Neuronal stem cell (in vitro differentiated cells): ENCODE measurements at regions not wholly inside any gene's neighbourhood (a gene's known extent, or its start where the extent isn't known, plus 50 kb on each side); places are given as distances from the start of the nearest gene placed in this dataset.
"Not testable (repeated sequence)": the region's sequence is repeated elsewhere in the genome, so short reads cannot be mapped to it uniquely, and the experiment has no call there.

Experiments used
- DNase-seq: peaks from one replicate; pipeline ENCODE4 v3.0.0-alpha.2; 2013; ENCODE audit warnings: low spot score
- H2AFZ ChIP-seq: one replicate; pipeline ENCODE4 v1.6.1; 2013; ENCODE audit warnings: mild to moderate bottlenecking, low read length, inconsistent platforms
- H2AK5ac ChIP-seq: 2 replicates; pipeline ENCODE4 v1.6.1; 2013; ENCODE audit warnings: low read depth, mild to moderate bottlenecking, inconsistent platforms, low read length, moderate library complexity, mixed read lengths
- H2BK120ac ChIP-seq: 2 replicates; pipeline ENCODE4 v1.6.1; 2013; ENCODE audit warnings: low read depth, mild to moderate bottlenecking, inconsistent platforms, low read length, moderate library complexity, mixed read lengths
- H2BK12ac ChIP-seq: one replicate; pipeline ENCODE4 v1.6.1; 2013; ENCODE audit warnings: low read length, inconsistent platforms
- H2BK15ac ChIP-seq: 2 replicates; pipeline ENCODE4 v1.6.1; 2013; ENCODE audit warnings: mild to moderate bottlenecking, low read length, inconsistent platforms, mixed read lengths
- H2BK5ac ChIP-seq: one replicate; pipeline ENCODE4 v1.6.1; 2013; ENCODE audit warnings: inconsistent platforms, mild to moderate bottlenecking, low read length, moderate library complexity
- H3K14ac ChIP-seq: one replicate; pipeline ENCODE4 v1.6.1; 2013; ENCODE audit warnings: low read length, inconsistent platforms
- H3K18ac ChIP-seq: 2 replicates; pipeline ENCODE4 v1.6.1; 2013; ENCODE audit warnings: low read length, inconsistent platforms
- H3K23ac ChIP-seq: 2 replicates; pipeline ENCODE4 v1.6.1; 2013; ENCODE audit warnings: low read depth, mild to moderate bottlenecking, mixed read lengths, low read length, inconsistent platforms; ENCODE audit not compliant: poor library complexity
- H3K27ac ChIP-seq: replicated peaks from 3 replicates; pipeline ENCODE4 v1.5.1; 2013; ENCODE audit warnings: low read length, inconsistent platforms
- H3K27me3 ChIP-seq, 3 experiments: 2 replicates each; pipeline ENCODE4 v1.6.1; 2013; ENCODE audit warnings: low read length in 3 of 3, mild to moderate bottlenecking in 2 of 3, inconsistent platforms in 1 of 3, low read depth in 1 of 3, mixed read lengths in 1 of 3, moderate library complexity in 1 of 3; ENCODE audit not compliant: control insufficient read depth in 3 of 3, insufficient read depth in 3 of 3
- H3K36me3 ChIP-seq, 2 donors: replicated peaks in 1 of 2; 2 replicates each; pipeline ENCODE4 v1.6.1; 2013; ENCODE audit warnings: low read length in 2 of 2; ENCODE audit not compliant: control insufficient read depth in 2 of 2, insufficient read depth in 2 of 2
- H3K4ac ChIP-seq: 2 replicates; pipeline ENCODE4 v1.6.1; 2013; ENCODE audit warnings: inconsistent platforms, mild to moderate bottlenecking, low read length, moderate library complexity
- H3K4me1 ChIP-seq, 2 donors: 1 replicate in 1 of 2; 2 replicates in 1 of 2; pipeline ENCODE4 v1.6.1; 2013; ENCODE audit warnings: low read length in 2 of 2, low read depth in 1 of 2; ENCODE audit not compliant: control insufficient read depth in 2 of 2, insufficient read depth in 1 of 2
- H3K4me2 ChIP-seq: one replicate; pipeline ENCODE4 v1.6.1; 2013; ENCODE audit warnings: mild to moderate bottlenecking, low read length, inconsistent platforms; ENCODE audit not compliant: insufficient read depth, poor library complexity, severe bottlenecking
- H3K4me3 ChIP-seq, 2 donors: 2 replicates each; pipeline ENCODE4 v1.5.1; 2013; ENCODE audit warnings: low read length in 2 of 2, mild to moderate bottlenecking in 2 of 2, inconsistent platforms in 1 of 2, moderate library complexity in 1 of 2
- H3K79me1 ChIP-seq: one replicate; pipeline ENCODE4 v1.6.1; 2013; ENCODE audit warnings: low read depth, mild to moderate bottlenecking, inconsistent platforms, low read length, moderate library complexity
- H3K9ac ChIP-seq: one replicate; pipeline ENCODE4 v1.6.1; 2013; ENCODE audit warnings: mild to moderate bottlenecking, low read depth, low read length, inconsistent platforms; ENCODE audit not compliant: poor library complexity
- H3K9me3 ChIP-seq, 2 donors: replicated peaks in 1 of 2; 2 replicates each; pipeline versions ENCODE3 to v1.6.1; 2013; ENCODE audit warnings: low read length in 2 of 2, mild to moderate bottlenecking in 2 of 2, inconsistent platforms in 1 of 2, low read depth in 1 of 2, mixed read lengths in 1 of 2, moderate library complexity in 1 of 2; ENCODE audit not compliant: control insufficient read depth in 2 of 2, insufficient read depth in 1 of 2
- H4K8ac ChIP-seq: one replicate; pipeline ENCODE4 v1.6.1; 2013; ENCODE audit warnings: low read depth, mild to moderate bottlenecking, inconsistent platforms, low read length, moderate library complexity
- H4K91ac ChIP-seq: one replicate; pipeline ENCODE4 v1.6.1; 2013; ENCODE audit warnings: low read length, low read depth, mild to moderate bottlenecking, inconsistent platforms; ENCODE audit not compliant: poor library complexity
- WGBS, 2 donors: extraction: QIAGEN DNeasy Blood & Tissue Kit; methylation state at CpG; one replicate each; pipeline ENCODE4 v1.1.7; 2013; ENCODE audit warnings: missing lambda C conversion rate in 2 of 2, mixed read lengths in 1 of 2; ENCODE audit not compliant: insufficient read length in 2 of 2, insufficient replicate concordance in 1 of 2; ENCODE audit errors: extremely low coverage in 2 of 2; 5-methylcytosine and 5-hydroxymethylcytosine counted together

DNA sequence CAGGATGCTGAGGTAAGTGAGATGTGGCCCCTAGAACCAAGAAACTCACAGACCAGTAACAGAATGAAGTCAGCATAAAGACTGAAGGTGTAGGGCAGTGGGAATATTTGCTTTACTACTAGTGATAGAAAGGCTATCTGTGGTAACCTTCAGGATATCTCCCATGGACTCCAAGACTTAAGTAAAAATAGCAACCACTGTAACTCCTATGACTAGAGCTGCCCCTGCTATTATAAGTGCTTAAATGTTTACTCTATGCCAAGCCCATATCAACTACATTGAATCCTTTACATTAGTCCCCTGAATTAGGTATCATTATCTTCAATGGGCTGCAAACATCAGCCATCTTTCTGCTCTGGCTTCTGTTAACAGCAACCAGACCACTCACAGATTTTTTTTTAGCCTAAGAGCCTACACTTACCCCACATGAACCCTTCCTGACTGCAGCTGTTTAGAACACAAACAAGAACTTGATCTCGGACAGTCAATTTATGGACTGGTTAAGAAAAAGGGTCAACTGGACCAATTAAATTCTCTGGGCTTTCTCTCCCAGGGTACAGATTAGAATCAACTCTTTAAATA lies 335.1 kb upstream of the API5 start:
- Histone ChIP-seq H3K4me3 (no peak overlapping the region), H3K9me3 (no peaks in the 10 kb centered on the region), H3K4ac (no peak overlapping the region), H3K14ac (no peak overlapping the region), H3K4me1 (peaks cover 0 to 5% of the 10 kb centered on the region in 2 donors), H2AK5ac (no peak overlapping the region), H3K9ac (no peak overlapping the region), H2BK5ac (no peak overlapping the region), H3K27ac (no peak overlapping the region), H3K27me3 (no peaks in the 10 kb centered on the region), H4K8ac (no peak overlapping the region), H2BK12ac (no peak overlapping the region), H3K18ac (no peak overlapping the region), H3K23ac (no peak overlapping the region), H2AFZ (no peak overlapping the region), H4K91ac (no peak overlapping the region), H2BK120ac (no peak overlapping the region), H3K4me2 (no peak overlapping the region), H2BK15ac (no peak overlapping the region), H3K79me1 (no peaks in the 10 kb centered on the region), H3K36me3 (no peaks in the 10 kb centered on the region)
- DNase-seq, result no peak
- no CpG with 5 or more reads among the region's 1 CpG for WGBS, 2 donors

GRCh38 chr11:42992594-42992993 lies 319.2 kb upstream of the API5 start:
- no peaks in the 10 kb centered on the region for H3K79me1 ChIP-seq
- no peak overlapping the region for H4K8ac ChIP-seq
- H2BK120ac ChIP-seq, result no peak overlapping the region
- no peak overlapping the region for H3K23ac ChIP-seq
- no peak overlapping the region for H2BK5ac ChIP-seq
- H3K27ac ChIP-seq, result no peak overlapping the region
- no peak overlapping the region for H2AK5ac ChIP-seq
- no peak overlapping the region for H3K4me2 ChIP-seq
- H3K9ac ChIP-seq, result no peak overlapping the region
- no peak overlapping the region for H3K4me3 ChIP-seq
- WGBS, 2 donors, result no CpG with 5 or more reads among the region's 2 CpGs
- no peak overlapping the region for H3K4ac ChIP-seq
- no peaks in the 10 kb centered on the region for H3K36me3 ChIP-seq
- H3K18ac ChIP-seq, result no peak overlapping the region
- H3K9me3 ChIP-seq, result no peaks in the 10 kb centered on the region
- no peak overlapping the region for H4K91ac ChIP-seq
- no peaks in the 10 kb centered on the region for H3K27me3 ChIP-seq
- H2BK15ac ChIP-seq, result no peak overlapping the region
- no peak for DNase-seq
- H2AFZ ChIP-seq, result no peak overlapping the region
- H3K4me1 ChIP-seq, result no peaks in the 10 kb centered on the region
- no peak overlapping the region for H3K14ac ChIP-seq
- no peak overlapping the region for H2BK12ac ChIP-seq

- Histone ChIP-seq H3K4me3 (no peak overlapping the region), H3K9ac (no peak overlapping the region), H2BK15ac (no peak overlapping the region), H3K36me3 (no peaks in the 10 kb centered on the region), H4K91ac (no peak overlapping the region), H2AK5ac (no peak overlapping the region), H3K4me2 (no peak overlapping the region), H3K18ac (no peak overlapping the region), H3K23ac (no peak overlapping the region), H3K27ac (no peak overlapping the region), H4K8ac (no peak overlapping the region), H3K14ac (no peak overlapping the region), H3K27me3 (no peaks in the 10 kb centered on the region), H2BK12ac (no peak overlapping the region), H3K4ac (no peak overlapping the region), H3K79me1 (no peaks in the 10 kb centered on the region), H2BK5ac (no peak overlapping the region), H2BK120ac (no peak overlapping the region), H3K9me3 (no peaks in the 10 kb centered on the region), H3K4me1 (no peaks in the 10 kb centered on the region), H2AFZ (no peak overlapping the region)
- DNase-seq, result no peak
- no CpG with 5 or more reads among the region's 9 CpGs for whole genome bisulfite sequencing, 2 donors
Measured at GRCh38 chr11:42996421-42997307, 315.1 kb upstream of the API5 start.

DNA sequence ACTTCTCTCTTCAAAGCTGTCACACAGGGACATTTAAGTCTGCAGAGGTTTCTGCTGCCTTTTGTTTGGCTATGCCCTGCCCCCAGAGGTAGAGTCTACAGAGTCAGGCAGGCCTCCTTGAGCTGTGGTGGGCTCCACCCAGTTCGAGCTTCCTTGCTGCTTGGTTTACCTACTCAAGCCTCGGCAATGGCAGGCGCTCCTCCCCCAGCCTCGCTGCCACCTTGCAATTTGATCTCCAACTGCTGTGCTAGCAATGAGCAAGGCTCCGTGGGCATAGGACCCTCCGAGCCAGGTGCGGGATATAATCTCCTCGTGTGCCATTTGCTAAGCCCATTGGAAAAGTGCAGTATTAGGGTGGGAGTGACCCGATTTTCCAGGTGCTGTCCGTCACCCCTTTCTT lies 306.9 kb upstream of the API5 start:
- not testable (repeated sequence) for H4K91ac ChIP-seq, H3K23ac ChIP-seq, H2AFZ ChIP-seq, H2AK5ac ChIP-seq, H2BK15ac ChIP-seq, H3K27me3 ChIP-seq, H3K79me1 ChIP-seq, H2BK120ac ChIP-seq, H3K27ac ChIP-seq, H3K4me3 ChIP-seq, H3K14ac ChIP-seq, H3K9ac ChIP-seq, H2BK5ac ChIP-seq, DNase-seq, H3K36me3 ChIP-seq, H2BK12ac ChIP-seq, H3K18ac ChIP-seq, H3K4ac ChIP-seq, H4K8ac ChIP-seq, H3K4me1 ChIP-seq, H3K4me2 ChIP-seq, H3K9me3 ChIP-seq
- no CpG with 5 or more reads among the region's 10 CpGs for WGBS, 2 donors
